Urothelium cell line (cell line): ENCODE measurements at regions not wholly inside any gene's neighbourhood (a gene's known extent, or its start where the extent isn't known, plus 50 kb on each side); places are given as distances from the start of the nearest gene placed in this dataset.

Source experiments
- DNase-seq: peaks from one replicate; pipeline ENCODE4 v3.0.0; 2011; ENCODE audit warnings: low spot score, mixed read lengths
- FAIRE-seq: peaks from 2 replicates; lab custom pipeline; 2011; peaks lifted over from hg19 to GRCh38; lab: Jason Lieb, UNC

DNA sequence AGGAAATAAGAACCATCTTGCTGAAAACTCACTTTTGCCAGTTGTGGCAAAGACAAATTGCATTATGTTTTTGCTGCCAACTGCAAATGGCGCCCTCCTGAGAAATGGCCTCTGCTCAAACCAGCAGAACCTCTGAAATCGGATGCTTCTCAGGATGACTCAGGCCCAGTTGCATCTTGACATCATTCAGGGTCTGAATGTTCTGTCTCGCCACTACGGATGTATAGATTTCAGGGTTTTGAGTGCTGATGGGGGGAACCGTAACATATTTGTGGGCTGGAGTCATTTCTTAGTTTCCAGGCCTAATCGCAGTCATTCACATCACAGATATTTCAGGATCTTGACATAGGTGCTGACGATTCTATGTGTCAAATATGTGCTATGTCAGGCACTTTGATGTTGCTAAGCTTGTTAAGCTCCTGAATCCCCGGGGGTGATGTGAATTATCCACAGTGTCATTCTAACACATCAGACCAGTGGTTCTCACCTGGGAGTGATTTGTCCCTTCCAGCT lies 207.1 kb downstream of the NFATC2 start:
- peak; percentile 90 for DNase-seq
- FAIRE-seq, result peak; percentile 92

DNA sequence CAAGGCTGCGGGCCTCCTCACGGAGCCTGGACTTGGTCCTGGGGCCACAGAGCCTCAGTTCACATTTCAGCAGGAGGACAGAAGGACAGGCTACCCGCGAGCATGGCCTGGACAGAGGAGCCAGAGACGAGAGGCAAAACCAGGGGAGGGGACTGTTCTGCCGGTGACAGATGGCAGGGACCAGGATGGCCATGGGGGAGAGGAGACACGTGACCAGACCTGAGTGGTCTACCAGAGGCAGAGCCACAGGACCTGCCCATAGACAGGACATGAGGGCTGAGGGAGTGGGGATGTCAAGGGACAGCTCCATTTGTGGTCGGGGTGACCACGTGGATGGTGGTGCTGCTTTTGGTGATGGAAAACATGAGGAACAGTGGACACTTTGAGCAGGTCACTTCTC lies 207.9 kb downstream of the NFATC2 start:
- FAIRE-seq (peak; percentile 44), DNase-seq (no peak)

DNA sequence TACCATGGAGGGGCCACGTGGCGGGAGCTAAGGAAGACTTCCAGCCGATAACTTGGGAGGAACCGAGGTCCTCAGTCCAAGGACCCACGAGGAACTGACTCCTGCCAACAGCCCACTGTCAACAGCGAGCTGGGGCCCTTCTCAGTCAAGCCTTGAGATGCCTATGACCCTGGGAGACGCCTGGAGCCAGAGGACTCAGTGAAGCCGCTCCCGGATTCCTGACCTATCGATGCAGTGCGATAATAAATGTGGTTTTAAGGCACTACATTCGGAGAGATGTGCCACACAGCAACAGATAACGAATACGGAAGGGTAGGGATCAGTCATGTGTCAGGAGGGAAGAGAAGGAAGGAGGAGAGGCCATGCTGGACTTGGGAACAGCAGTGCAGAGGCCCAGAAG lies 208.5 kb downstream of the NFATC2 start:
- FAIRE-seq (peak; percentile 53), DNase-seq (no peak)

DNA sequence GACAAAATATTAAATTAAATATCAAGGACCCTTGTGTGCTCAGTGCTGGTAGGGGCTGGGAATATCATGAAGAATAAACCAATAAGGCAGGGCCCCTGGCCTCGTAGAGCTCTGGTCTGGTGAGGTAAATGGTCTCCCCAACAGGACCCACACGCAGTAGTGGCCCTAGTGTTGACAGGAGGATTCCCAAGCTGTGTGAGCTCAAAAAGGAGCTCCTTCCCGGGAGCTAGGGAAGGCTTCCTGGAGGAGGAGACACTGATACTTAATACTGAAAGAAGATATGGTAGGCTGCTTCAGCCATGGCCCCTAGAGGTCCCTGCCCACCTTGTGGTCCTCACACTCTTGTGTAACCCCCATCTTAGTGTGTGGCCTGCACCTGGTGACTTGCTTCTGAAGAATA lies 209.1 kb downstream of the NFATC2 start:
- FAIRE-seq (no peak), DNase-seq (no peak)

DNA sequence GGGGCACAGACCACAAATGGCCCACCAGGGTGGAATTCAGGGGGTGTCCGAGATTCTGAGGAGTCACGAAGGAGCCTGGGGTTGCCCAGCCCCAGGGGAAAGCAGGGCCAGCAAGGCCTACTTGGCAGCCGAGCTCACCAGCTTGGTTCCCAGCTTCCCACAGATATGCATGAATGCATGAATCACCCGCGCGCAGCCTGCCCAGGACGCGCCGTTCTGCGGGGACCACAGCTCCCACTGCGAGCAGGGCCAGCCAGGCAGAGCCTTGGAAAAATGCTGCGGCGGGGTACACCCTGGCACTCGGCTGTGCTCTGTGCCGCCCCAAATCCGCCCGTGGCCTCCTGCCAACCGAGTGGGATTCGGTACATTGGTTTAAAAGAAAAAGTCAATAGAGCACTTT lies 211.0 kb downstream of the NFATC2 start:
- DNase-seq (peak; percentile 93), FAIRE-seq (peak; percentile 96)

DNA sequence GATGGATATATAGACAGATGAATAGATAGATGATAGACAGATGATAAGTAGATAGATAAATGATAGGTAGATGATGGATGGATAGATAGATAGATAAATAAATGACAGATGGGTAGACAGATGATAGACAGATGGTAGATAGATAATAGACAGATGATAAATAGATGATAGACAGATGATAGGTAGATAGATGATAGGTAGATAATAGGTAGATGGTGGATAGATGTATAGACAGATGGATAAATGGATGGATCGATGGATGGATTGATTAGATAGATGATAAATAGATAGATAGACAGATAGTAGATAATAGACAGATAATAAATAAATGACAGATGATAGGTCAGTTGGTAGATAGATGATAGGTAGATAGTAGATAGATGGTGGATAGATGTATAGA lies 212.7 kb downstream of the NFATC2 start:
- FAIRE-seq, result no peak
- no peak for DNase-seq

DNA sequence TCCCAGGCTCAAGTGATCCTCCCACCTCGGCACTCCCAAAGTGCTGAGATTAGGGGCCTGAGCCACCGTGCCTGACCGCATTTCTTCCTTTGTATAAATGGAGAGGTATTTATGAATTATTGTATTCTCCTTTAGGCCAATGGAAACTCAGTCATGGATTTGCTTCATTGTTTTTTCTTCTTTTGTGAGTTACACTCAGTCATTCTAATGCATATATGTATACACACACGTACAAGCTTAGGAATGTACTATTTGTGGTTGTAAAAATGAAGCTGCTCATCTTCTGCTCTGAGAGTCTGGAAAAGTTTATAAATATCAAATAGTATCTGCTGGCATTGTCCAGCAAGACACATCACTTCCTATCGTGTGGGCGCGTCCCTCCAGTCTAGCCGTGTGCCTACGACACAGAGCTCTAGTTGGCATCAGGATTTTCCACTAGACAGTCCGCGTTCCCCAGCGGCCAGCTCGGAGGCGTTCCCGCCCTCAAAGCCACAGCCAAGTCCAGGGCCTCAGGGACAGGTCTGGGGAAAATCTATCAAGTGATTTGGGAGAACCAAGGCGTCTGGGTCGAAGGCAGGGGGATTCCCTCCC lies 215.2 kb downstream of the NFATC2 start:
- FAIRE-seq, result peak; percentile 81
- DNase-seq, result peak; percentile 90

DNA sequence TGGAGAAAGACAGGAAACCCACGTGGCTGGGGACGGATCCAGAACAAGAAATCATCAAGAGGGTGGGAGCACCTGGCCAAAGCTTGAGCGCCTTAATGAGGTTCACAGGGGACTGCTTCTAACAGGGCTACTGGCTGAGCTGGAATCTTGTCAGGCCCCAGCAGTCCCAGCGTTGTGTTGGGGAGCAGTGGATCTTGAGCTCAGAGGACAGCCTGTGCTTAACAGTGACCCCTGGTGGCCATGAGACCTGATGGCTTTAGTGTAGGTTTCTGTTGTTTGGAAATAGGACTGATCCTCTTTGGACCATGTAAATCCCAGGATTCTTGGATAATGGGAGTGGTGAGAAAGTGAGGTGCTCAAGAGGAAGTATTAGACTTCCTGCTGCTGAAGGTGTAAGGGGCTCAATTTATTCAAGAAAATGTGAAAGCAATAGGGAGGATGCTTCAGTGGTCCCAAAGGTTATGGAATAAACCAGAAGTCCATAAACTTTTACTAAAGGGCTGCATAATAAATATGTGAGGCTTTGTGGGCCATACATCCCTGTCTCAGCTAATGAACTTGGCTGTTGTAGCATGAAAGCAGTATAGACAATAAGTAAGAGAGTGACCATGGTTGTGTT lies 216.2 kb downstream of the NFATC2 start:
- DNase-seq (no peak), FAIRE-seq (no peak)

DNA sequence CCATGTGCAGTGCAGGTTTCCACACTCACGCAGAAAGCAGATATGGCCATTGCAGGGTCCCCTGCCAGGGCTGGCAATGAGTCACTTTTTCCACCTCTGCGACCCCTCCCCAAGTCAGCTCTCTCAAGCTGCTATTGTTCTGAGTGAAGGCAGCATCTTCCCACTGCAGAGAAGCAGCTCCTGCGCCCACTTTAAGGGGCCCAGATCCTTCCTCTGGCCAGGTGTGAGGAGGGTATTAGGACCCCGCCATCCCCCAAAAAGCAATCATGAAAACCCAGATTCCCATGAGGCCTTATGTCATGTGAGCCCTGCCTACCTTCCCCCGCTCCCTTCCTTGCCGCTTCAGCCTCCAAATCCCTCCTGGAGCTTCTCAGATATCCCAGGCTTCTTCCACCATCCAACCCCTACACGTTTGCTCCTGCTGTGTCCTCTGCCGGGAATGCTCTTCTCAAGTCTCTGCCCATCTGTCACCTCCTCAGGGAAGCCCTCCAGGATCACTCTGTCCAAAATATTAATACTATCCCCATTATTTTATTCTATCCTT lies 220.3 kb downstream of the NFATC2 start:
- DNase-seq (no peak), FAIRE-seq (no peak)

DNA sequence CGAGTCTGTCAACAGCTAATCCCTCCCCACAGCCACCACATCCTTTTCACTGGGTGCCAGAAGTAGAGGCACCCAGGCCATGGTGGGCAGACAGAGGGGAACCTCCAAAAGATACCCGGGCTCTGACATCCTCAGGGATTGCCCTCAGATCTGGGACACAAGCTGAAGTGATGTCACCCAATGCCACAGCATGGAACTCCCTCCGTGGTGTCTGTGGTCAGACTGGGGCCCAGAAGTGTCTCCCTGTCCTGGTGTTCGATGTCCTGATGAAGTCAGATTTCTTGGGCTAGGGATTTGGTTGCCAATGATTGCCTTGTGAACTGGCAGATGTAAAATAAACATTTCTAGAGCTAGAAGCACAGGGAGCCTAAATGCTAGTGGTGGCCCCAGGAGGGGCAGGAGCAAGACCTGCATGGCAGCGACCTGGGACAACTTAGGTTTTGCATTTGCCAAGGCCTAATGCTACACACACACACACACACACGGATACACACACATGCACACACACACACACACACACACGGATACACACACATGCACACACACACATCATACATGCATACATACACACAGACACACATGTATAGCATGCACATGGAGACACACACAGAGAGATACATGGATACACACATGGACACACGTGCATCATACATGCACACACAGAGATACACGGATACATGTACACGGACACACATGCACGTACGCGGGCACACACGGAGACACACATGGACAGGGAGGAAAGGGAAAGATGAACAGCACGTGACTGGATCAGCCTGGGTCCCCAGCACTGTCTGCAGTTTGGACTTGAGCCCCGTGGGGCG lies 221.0 kb downstream of the NFATC2 start:
- peak; percentile 38 for DNase-seq
- FAIRE-seq, result peak; percentile 99

DNA sequence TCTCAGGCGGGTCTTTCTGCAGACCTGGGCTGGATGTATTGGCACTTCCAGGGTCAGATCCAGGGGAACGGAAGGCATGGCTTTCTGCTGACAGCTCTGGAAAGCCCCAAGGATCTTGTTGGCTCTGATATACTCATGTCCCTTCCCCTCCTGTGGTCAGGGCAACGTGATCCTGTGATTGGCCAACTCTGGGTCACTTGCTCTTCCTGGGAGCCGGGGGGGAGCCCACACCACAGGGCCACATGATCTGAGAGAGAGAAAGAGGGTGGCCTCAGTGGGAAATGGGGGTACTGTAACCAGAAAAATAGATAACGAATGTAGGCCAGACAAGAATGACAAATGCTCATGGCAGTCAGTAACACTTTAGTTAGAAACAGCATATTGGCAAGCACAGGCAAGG lies 223.0 kb downstream of the NFATC2 start:
- DNase-seq (no peak), FAIRE-seq (no peak)

DNA sequence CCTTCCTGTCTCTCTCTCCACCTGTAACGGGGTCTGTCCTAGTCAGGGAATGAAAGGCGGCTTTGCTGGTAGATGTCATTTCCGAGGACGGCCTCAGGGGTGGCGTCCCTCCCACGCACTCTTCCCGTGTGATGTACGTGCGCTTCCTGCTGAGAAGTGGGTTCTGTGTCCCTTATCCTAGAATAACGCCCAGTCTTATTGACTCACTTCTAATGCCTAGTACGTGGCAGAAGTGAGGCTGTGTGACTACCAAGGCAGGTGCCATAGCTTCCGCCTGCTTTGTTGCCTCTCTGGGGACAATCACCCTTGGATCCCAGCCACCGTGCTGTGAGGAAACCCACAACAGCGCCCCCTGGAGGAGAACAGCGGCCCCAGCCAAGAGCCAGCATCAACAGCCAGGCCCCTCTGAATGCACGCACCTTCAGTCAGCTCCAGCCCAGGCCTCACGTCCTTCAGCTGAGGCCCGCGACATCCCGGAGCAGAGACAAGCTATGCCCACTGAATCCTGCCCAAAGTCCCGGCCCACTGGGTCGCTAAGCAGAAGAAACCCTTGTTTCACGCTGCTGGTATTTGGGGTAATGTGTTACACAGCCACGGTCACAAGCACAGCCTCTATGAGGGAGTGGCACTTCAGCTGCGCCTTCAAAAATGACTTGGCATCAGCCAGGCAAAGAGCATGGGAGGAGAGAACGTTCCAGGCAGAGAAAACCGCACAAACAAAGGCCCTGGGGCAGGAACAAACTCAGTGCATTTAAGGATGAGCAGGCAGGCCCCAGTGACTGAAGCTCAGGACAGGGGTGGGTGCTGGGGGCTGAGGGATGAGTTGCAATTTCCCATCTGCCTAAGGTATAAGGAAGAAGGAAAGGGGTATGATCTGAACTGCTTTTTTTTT lies 224.2 kb downstream of the NFATC2 start:
- FAIRE-seq, result no peak
- DNase-seq, result peak; percentile 67

DNA sequence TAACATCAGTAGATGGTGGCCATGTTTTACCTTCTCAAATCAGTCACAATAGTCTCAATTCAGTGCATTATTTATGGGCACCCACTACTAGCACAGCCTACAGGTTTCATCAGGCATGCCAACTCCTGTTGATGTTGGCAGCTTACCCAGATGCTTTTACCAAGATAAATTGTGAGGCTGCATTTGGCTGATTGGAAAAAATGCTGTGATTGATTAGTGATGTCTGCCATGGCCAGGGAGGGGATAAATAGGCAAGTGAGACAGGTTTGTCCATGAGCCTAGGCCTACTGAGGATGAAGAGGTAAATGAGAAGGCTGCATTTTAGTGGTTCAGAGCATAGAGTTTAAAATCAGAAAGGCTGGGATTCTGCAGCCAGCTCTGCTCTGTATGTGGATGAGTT lies 227.1 kb downstream of the NFATC2 start:
- no peak for FAIRE-seq
- DNase-seq, result no peak

DNA sequence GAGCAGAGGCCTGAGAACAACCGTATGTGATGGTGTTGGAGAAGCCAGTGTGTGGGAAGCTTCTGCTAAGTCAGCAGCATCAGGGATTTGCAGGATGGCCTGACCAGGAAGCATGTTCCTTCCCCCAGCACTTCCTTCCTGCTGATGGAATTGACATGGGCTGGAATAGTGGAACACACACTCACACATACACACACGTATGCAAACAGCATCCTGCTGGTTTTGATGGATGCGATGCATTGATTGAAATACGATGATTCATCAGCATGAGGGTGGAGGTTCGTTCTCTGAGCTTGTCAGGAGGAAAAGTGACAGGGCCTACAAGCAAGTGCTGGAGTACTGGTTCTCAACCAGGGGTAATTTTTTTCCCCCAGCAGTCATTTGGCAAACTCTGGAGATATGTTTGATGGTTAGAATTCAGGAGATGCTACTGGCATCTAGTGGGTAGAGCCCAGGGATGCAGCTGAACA lies 229.1 kb downstream of the NFATC2 start:
- DNase-seq (no peak), FAIRE-seq (peak; percentile 78)

DNA sequence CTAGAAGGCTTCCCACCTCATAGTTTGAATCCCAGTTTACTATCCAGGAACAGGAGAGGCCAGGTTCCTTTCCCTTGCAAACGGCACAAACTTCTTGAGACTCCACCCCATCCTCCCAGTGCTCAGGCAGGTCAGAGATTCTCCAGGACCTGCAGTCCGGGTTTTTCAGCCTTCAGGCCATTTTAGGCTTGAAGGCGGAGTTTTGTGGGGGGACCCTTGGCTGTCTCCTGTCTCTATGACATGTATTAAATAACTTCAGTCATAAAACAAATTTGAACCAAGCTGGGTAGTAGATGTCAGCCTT lies 230.1 kb downstream of the NFATC2 start:
- DNase-seq (no peak), FAIRE-seq (no peak)

DNA sequence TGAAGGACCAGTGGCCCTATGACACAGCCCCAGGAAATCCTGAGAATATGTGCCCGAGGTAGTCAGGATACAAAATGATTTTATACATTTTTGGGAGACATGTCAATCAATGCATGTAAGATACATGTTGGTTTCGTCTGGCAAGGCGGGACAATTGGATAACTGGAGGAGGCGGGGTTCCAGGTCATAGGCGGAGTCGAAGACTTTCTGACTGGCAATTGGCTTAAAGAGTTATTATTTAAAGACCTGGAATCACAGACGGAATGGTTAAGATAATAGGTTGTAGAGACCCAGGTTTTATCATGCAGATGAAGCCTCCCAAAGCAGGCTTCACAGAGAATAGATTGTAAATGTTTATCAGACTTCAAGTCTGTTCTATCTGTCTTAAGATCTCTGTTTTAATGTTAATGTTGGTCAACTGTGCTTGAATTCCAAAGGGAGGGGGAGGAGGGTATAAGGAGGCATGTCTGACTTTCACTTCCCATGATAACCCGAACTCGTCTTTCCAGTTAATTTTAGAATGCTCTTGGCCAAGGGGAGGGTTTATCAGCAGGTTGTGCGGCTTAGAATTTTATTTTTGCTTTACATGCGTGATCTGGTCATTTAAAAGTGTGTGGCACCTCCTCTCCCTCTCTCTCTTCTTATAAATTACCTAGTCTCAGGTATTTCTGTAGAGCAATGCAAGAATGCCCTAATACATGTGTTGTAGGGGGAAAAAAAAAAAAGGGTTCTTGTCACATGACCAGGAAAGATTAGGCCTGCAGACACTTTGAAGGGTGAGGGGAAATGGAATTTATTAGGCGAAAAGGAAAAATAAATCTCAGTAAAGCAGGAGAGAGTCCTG lies 230.7 kb downstream of the NFATC2 start:
- DNase-seq, result no peak
- FAIRE-seq, result no peak

DNA sequence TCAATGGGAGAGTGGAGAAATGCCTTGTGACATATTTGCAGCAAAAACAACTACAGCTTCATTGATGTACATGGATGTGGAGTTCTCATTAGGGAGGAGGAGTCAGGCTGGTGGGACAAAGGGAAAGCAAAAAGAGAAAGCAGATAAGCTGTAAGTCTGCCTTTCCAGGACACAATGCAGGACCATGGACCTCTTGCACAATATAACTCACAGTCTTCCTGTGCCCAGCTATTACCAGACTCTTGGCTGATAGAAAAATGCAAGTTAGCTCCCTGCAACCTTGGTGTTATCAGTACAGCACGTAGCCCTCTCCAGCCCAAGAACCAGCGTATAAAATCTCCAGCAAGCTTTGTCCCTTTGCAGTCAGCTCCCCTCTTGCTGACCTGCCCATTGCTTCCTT lies 232.3 kb downstream of the NFATC2 start:
- FAIRE-seq (no peak), DNase-seq (no peak)

DNA sequence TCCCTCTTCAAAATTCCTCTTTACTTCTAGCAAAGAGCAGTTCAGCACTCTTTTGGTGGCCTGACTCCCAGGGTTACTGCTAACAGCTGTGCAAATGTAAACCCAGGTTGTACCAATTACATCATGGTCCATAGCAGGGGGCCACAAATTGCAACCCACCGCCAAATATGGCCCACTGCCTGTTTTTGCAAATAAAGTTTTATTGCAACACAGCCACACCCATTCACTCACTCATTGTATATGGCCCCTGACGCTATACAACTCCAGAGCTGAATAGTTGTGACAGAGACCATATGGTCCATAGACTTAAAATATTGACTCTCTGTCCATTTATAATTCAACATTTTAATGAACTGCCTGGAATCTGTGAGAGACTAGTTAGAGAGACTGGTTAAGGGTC lies 233.4 kb downstream of the NFATC2 start:
- FAIRE-seq, result no peak
- no peak for DNase-seq

DNA sequence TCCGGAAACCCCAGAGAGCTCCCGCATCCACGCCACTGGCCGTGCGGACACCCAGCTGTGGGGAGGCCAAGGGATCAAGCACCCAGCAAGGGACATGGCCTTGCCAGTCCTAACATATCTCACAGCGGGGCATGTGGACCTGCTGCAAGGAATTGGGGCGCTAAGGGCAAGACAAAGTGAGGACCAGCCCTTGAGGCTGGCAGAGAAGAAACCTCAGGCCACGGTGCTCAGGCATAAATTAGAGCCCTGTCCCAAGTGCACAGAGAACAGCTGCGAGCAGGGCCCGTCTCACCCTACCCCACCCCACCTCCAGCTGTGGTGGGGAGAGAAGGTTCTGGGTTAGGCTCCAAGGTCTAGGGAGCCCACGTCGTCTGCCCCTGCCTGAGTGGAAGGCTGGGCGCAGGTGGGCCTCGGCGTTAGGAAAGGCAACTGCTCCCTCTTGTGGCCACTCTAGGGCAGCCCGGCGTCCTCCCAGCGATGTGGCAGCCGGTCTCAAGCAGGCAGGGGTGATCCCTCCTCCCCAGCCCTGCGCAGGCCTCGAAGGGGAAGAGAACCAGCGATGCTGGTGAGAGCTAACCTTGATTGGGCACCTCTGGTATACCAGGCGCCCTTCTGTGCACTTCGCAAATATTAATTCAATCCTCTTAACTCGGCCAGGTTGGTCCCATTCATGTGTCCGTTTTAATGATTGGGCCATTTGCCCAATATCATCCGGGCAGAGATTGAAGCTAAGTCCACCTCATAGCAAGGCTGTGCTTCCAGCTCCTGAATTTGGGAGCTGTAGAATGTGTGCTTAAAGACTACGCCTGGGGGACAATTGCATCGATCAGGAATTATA lies 235.8 kb downstream of the NFATC2 start:
- FAIRE-seq (peak; percentile 97), DNase-seq (peak; percentile 95)
